Psoas muscle (tissue), 7 donors: ENCODE measurements at regions not wholly inside any gene's neighbourhood (a gene's known extent, or its start where the extent isn't known, plus 50 kb on each side); places are given as distances from the start of the nearest gene placed in this dataset.

ENCODE experiments used
- ATAC-seq, 4 donors: fragments of 200-7000 bp; cut with Tn5 transposase; one replicate each; pipeline ENCODE4 v1.9.1; 2020; ENCODE audit warnings: moderate library complexity in 3 of 4, mild to moderate bottlenecking in 2 of 4
- DNase-seq, 2 donors: peaks; one replicate each; pipeline ENCODE4 v3.0.0-alpha.2; 2020
- H3K27ac ChIP-seq: fragments of 200-600 bp; one replicate; pipeline ENCODE4 v1.8.0; 2022
- H3K27me3 ChIP-seq, 3 donors: fragments of 200-600 bp in 1 of 3; one replicate each; pipeline versions ENCODE4 v1.6.1 to v1.8.0; 2013 to 2022; ENCODE audit warnings: low read length in 2 of 3, mild to moderate bottlenecking in 2 of 3, moderate library complexity in 1 of 3; ENCODE audit not compliant: insufficient read depth in 3 of 3
- H3K36me3 ChIP-seq, 2 donors: fragments of 200-600 bp in 1 of 2; one replicate each; pipeline versions ENCODE4 v1.6.1 to v1.8.0; 2013 to 2022; ENCODE audit warnings: low read depth in 1 of 2, mild to moderate bottlenecking in 1 of 2, moderate library complexity in 1 of 2; ENCODE audit not compliant: insufficient read depth in 1 of 2
- H3K4me1 ChIP-seq: fragments of 200-600 bp; one replicate; pipeline ENCODE4 v1.8.0; 2022
- H3K4me3 ChIP-seq: fragments of 200-600 bp; one replicate; pipeline ENCODE4 v1.8.0; 2022; ENCODE audit warnings: mild to moderate bottlenecking
- H3K9me3 ChIP-seq: fragments of 200-600 bp; one replicate; pipeline ENCODE4 v1.8.0; 2022
- WGBS, 3 donors: extraction: QIAGEN DNeasy Blood & Tissue Kit; methylation state at CpG; one replicate each; pipeline versions ENCODE4 v1.1.6 to v1.1.7; 2013; 5-methylcytosine and 5-hydroxymethylcytosine counted together
- intact Hi-C, 2 donors: fragments of 100-400 bp; cut with DNase I; formaldehyde crosslinking; loops; one replicate each; pipeline versions ENCODE4 v1.11.0 to v1.14.2; 2022
- TF ChIP-seq, protein P1 (sequence below): fragments of 200-600 bp; IDR thresholded peaks from one replicate; pipeline ENCODE4 v1.8.0; 2022; ENCODE audit warnings: antibody characterized with exemption
- donor health status: healthy with polysubstance abuse.
- donor health status: DM: no; HTN: no; CAD: no; lungs with moderate emphysema.
- donor health status: Bipolar disorder and iron deficiency.
- donor health status: healthy.
- donor health status: DM: yes; HTN: yes; CAD: no.
- donor health status: DM: no; HTN: no; CAD: no.
- donor health status: DM: yes; HTN: yes; CAD: no.

DNA sequence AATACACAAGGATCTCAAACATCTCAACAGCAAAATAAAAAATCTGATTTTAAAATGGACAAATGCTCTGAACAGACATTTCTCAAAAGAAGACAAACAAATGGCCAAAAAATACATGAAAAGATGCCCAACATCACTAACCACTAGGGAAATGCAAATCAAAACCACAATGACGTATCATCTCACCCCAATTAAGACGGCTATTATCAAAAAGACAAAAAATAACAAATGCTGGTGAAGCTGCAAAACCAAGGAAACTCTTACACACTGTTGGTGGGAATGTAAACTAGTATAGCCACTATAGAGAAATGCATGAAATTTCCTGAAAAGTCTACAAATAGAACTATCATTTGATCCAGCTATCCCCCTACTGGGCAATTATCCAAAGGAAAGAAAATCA lies 145.0 kb downstream of the BTG1 start:
- Histone ChIP-seq H3K36me3 (no peaks in the 10 kb centered on the region), H3K9me3 (no peaks in the 10 kb centered on the region), H3K27me3 (no peaks in the 10 kb centered on the region), H3K4me3 (no peak overlapping the region), H3K4me1 (no peaks in the 10 kb centered on the region), H3K27ac (no peak overlapping the region)
- ATAC-seq = no peak
- intact Hi-C loops = no loop called here
- TF ChIP-seq, protein P1, sequence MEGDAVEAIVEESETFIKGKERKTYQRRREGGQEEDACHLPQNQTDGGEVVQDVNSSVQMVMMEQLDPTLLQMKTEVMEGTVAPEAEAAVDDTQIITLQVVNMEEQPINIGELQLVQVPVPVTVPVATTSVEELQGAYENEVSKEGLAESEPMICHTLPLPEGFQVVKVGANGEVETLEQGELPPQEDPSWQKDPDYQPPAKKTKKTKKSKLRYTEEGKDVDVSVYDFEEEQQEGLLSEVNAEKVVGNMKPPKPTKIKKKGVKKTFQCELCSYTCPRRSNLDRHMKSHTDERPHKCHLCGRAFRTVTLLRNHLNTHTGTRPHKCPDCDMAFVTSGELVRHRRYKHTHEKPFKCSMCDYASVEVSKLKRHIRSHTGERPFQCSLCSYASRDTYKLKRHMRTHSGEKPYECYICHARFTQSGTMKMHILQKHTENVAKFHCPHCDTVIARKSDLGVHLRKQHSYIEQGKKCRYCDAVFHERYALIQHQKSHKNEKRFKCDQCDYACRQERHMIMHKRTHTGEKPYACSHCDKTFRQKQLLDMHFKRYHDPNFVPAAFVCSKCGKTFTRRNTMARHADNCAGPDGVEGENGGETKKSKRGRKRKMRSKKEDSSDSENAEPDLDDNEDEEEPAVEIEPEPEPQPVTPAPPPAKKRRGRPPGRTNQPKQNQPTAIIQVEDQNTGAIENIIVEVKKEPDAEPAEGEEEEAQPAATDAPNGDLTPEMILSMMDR = no peak
- DNase-seq = no peak
- 35 to 38% (median 36%) methylated on average over 2 of the region's 2 CpGs for WGBS, 3 donors

DNA sequence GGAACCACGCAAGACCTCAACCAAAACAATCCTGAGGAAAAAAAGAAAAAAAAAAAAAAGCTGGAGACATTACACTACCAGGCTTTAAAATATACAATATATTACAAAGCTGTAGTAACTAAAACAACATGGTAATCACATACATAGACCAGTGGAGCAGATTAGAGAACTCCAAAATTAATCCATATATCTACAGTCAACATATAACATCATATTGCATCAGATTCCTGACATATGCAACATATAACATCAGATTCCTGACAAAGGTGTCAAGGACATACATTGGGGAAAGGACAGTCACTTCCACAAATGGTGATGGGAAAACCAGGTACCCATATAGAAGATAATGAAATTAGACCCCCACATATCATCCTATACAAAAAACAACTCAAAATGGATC lies 145.8 kb downstream of the BTG1 start:
- DNase-seq = no peak
- H3K36me3 ChIP-seq = no peaks in the 10 kb centered on the region
- H3K4me1 ChIP-seq = no peaks in the 10 kb centered on the region
- H3K27ac ChIP-seq = no peak overlapping the region
- no peak overlapping the region for H3K4me3 ChIP-seq
- H3K27me3 ChIP-seq = no peaks in the 10 kb centered on the region
- ATAC-seq = no peak
- TF ChIP-seq, protein P1 = no peak
- intact Hi-C loops = loop anchor here in 1 of 2 donors (10.0 kb wide), 1 partner anchor 55 kb away; no protein-coding TSS in a partner anchor
- 96 to 100% (median 98%) methylated on average over 1 of the region's 1 CpG for WGBS, 3 donors
- H3K9me3 ChIP-seq = no peaks in the 10 kb centered on the region

DNA sequence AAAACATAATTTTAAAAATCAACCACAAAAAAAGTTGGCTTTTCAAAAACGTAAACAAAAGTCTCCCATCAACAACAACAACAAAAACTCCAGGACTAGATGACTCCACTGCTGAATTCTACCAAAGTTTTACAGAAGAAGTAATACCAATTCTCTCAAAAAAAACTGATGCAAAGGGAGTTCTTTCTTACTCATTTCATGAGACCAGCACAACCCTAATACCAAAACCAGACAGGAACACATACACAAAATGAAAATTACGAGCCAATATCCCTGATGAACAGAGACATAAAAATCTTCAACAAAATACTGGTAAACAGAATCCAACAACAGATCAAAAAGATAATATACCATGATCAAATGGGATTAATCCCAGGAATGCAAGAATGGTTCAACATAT lies 147.3 kb downstream of the BTG1 start:
- intact Hi-C loops = loop anchor here in 1 of 2 donors (10.0 kb wide), 1 partner anchor 56 kb away; no protein-coding TSS in a partner anchor

DNA sequence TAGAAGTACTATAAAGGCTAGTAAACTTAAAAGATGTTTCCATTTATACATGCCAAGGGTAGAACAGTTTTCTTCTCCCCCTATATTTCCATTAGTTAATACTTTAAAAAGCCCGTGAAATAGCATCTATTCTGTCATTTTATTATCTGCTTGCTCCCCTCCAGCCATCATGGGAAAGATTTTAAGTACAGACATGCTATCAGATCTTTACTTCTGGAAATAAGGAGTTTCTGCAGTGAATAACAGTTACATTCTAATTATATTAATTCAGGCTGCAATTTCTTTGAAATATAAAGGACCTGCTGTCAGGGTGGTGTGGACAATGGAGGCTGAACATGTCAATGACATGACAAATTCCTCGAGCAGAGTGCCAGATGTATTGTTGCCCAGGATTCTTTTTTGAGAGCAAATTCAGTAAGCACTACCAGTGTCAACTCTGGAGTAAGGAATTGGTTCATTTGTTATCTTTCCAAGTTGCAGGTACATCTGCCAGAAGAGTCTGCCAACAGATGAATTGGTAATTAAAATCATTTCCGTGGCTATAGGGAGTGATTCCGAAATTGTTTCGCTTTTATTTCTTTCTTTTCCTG lies 151.3 kb downstream of the BTG1 start:
- H3K36me3 ChIP-seq = no peaks in the 10 kb centered on the region
- H3K4me1 ChIP-seq = no peaks in the 10 kb centered on the region
- H3K9me3 ChIP-seq = no peaks in the 10 kb centered on the region
- TF ChIP-seq, protein P1 = no peak
- DNase-seq (no peak), ATAC-seq (no peak)
- H3K27ac ChIP-seq = no peak overlapping the region
- WGBS, 3 donors = 27 to 33% (median 29%) methylated on average over 5 of the region's 5 CpGs
- intact Hi-C loops = loop anchor here in 1 of 2 donors (10.0 kb wide), 1 partner anchor 60 kb away; no protein-coding TSS in a partner anchor
- H3K27me3 ChIP-seq = no peaks in the 10 kb centered on the region
- H3K4me3 ChIP-seq = no peak overlapping the region

More for the DNA sequence above, 147.3 kb downstream of the BTG1 start:
- 91 to 95% (median 93%) methylated on average over 2 of the region's 2 CpGs for WGBS, 3 donors
- Histone ChIP-seq H3K36me3 (no peaks in the 10 kb centered on the region), H3K27me3 (no peaks in the 10 kb centered on the region), H3K4me1 (no peaks in the 10 kb centered on the region), H3K4me3 (no peak overlapping the region), H3K27ac (no peak overlapping the region), H3K9me3 (no peaks in the 10 kb centered on the region)
- no peak for ATAC-seq
- DNase-seq = no peak
- TF ChIP-seq, protein P1 = no peak
